Suprapubic skin (tissue), 3 donors: ENCODE measurements at regions not wholly inside any gene's neighbourhood (a gene's known extent, or its start where the extent isn't known, plus 50 kb on each side); places are given as distances from the start of the nearest gene placed in this dataset.

Experiments
- EP300 ChIP-seq: sonication (generic); formaldehyde crosslinking; IDR thresholded peaks from one replicate; pipeline ENCODE4 v1.6.1; 2017; ENCODE audit warnings: antibody characterized with exemption
- POLR2A ChIP-seq, 2 donors: fragments of 450-650 bp; IDR thresholded peaks; one replicate each; pipeline ENCODE4 v1.6.1; 2017; ENCODE audit warnings: antibody characterized with exemption in 2 of 2, mild to moderate bottlenecking in 2 of 2, moderate library complexity in 2 of 2
- TF ChIP-seq, protein P1 (sequence below), 2 donors: fragments of 200-600 bp in 1 of 2; fragments of 450-650 bp in 1 of 2; sonication (generic) in 1 of 2; IDR thresholded peaks; one replicate each; pipeline ENCODE4 v1.5.1; 2016 to 2019; ENCODE audit warnings: antibody characterized with exemption in 2 of 2, mild to moderate bottlenecking in 1 of 2, moderate library complexity in 1 of 2

DNA sequence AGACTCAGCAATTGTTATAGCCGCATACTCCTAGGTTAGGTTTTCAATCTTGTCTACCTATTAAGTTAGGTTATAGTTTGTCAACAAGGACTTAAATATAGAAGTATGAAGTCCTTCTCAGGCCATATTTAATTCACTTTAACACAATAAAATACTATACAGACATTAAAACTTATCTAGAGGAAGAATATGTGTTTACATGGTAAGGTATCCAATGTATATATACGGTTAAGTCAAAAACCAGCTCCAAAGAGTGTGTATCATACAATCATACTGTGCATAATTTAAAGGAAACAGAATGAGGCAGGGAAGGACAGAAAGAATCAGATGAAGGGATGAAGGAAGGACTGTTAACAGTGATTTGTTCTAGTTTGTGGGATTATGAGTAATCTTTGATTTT is 79.5 kb upstream of the LANCL2 start:
- TF ChIP-seq, protein P1, sequence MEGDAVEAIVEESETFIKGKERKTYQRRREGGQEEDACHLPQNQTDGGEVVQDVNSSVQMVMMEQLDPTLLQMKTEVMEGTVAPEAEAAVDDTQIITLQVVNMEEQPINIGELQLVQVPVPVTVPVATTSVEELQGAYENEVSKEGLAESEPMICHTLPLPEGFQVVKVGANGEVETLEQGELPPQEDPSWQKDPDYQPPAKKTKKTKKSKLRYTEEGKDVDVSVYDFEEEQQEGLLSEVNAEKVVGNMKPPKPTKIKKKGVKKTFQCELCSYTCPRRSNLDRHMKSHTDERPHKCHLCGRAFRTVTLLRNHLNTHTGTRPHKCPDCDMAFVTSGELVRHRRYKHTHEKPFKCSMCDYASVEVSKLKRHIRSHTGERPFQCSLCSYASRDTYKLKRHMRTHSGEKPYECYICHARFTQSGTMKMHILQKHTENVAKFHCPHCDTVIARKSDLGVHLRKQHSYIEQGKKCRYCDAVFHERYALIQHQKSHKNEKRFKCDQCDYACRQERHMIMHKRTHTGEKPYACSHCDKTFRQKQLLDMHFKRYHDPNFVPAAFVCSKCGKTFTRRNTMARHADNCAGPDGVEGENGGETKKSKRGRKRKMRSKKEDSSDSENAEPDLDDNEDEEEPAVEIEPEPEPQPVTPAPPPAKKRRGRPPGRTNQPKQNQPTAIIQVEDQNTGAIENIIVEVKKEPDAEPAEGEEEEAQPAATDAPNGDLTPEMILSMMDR (IDR thresholded peaks at IDR 0.05): no peak
- no peak for TF ChIP-seq EP300
- no peak for TF ChIP-seq POLR2A (IDR thresholded peaks at IDR 0.05)
